IMR-90 (cell line): ENCODE measurements at regions not wholly inside any gene's neighbourhood (a gene's known extent, or its start where the extent isn't known, plus 50 kb on each side); places are given as distances from the start of the nearest gene placed in this dataset.

ENCODE experiments used
- ATAC-seq: fragments of 200-7000 bp; cut with Tn5 transposase; 2 replicates; pipeline ENCODE4 v1.9.1; 2020; ENCODE audit warnings: low read depth, mild to moderate bottlenecking, moderate library complexity
- BruUV-seq: library from RNA; stranded (reverse); fragments of 400-500 nt; replicated peaks from 2 replicates; lab custom pipeline; 2021; lab: Mats Ljungman, UMichigan
- CTCF ChIA-PET: fragments of 300-600 bp; formaldehyde crosslinking; extraction: SDS; loops from one replicate; lab custom pipeline; 2021; ENCODE audit warnings: antibody characterized with exemption; lab: Yijun Ruan, JAX
- POLR2A ChIA-PET: fragments of 300-600 bp; sonication (Branson Sonifier 250); formaldehyde crosslinking; loops from one replicate; lab custom pipeline; 2022; ENCODE audit warnings: antibody characterized with exemption; ENCODE audit not compliant: unreplicated experiment; lab: Charles Lee
- DNase-seq: peaks from one replicate; pipeline ENCODE4 v3.0.0; 2013
- H2AFZ ChIP-seq: replicated peaks from 2 replicates; pipeline ENCODE3; 2013; ENCODE audit warnings: low read length, mild to moderate bottlenecking; ENCODE audit not compliant: poor library complexity
- H2AK5ac ChIP-seq: 2 replicates; pipeline ENCODE4 v1.6.1; 2013; ENCODE audit warnings: low read depth, low read length, inconsistent platforms
- H2AK9ac ChIP-seq: replicated peaks from 2 replicates; pipeline ENCODE3; 2013; ENCODE audit warnings: mild to moderate bottlenecking, low read depth, low read length, moderate library complexity; ENCODE audit not compliant: poor library complexity
- H2BK120ac ChIP-seq: 2 replicates; pipeline ENCODE4 v1.6.1; 2013; ENCODE audit warnings: low read depth, low read length, inconsistent platforms
- H2BK15ac ChIP-seq: 3 replicates; pipeline ENCODE4 v1.6.1; 2013; ENCODE audit warnings: low read depth, low read length, inconsistent platforms
- H2BK20ac ChIP-seq: 2 replicates; pipeline ENCODE4 v1.6.1; 2013; ENCODE audit warnings: low read depth, mild to moderate bottlenecking, inconsistent platforms, low read length, moderate library complexity
- H2BK5ac ChIP-seq: 2 replicates; pipeline ENCODE4 v1.6.1; 2013; ENCODE audit warnings: mild to moderate bottlenecking, low read depth, low read length, inconsistent platforms; ENCODE audit not compliant: poor library complexity, severe bottlenecking
- H3K14ac ChIP-seq: replicated peaks from 2 replicates; pipeline ENCODE4 v1.6.1; 2013; ENCODE audit warnings: low read depth, low read length, inconsistent platforms
- H3K18ac ChIP-seq: 2 replicates; pipeline ENCODE4 v1.6.1; 2013; ENCODE audit warnings: low read depth, low read length, control low read depth
- H3K23ac ChIP-seq: 2 replicates; pipeline ENCODE4 v1.6.1; 2013; ENCODE audit warnings: low read depth, low read length, inconsistent platforms
- H3K27ac ChIP-seq: 2 replicates; pipeline ENCODE4 v1.5.1; 2013; ENCODE audit warnings: mild to moderate bottlenecking, control low read depth, low read length; ENCODE audit not compliant: insufficient read depth
- H3K27me3 ChIP-seq: 2 replicates; pipeline ENCODE4 v1.6.1; 2013; ENCODE audit warnings: low read length; ENCODE audit not compliant: control insufficient read depth, insufficient read depth
- H3K36me3 ChIP-seq: 2 replicates; pipeline ENCODE4 v1.6.1; 2013; ENCODE audit warnings: low read length, mixed read lengths; ENCODE audit not compliant: control insufficient read depth, insufficient read depth
- H3K4ac ChIP-seq: 2 replicates; pipeline ENCODE4 v1.6.1; 2013; ENCODE audit warnings: low read depth, low read length, inconsistent platforms
- H3K4me1 ChIP-seq: 2 replicates; pipeline ENCODE4 v1.6.1; 2013; ENCODE audit warnings: low read length, mixed read lengths; ENCODE audit not compliant: control insufficient read depth, insufficient read depth
- H3K4me2 ChIP-seq: 2 replicates; pipeline ENCODE4 v1.6.1; 2013; ENCODE audit warnings: low read depth, mild to moderate bottlenecking, control low read depth, low read length, moderate library complexity
- H3K4me3 ChIP-seq: 2 replicates; pipeline ENCODE4 v1.5.1; 2013; ENCODE audit warnings: low read depth, mild to moderate bottlenecking, control low read depth, low read length, moderate library complexity; ENCODE audit not compliant: insufficient read depth
- H3K56ac ChIP-seq: 2 replicates; pipeline ENCODE4 v1.6.1; 2013; ENCODE audit warnings: low read length, inconsistent platforms; ENCODE audit not compliant: insufficient read depth; ENCODE audit errors: extremely low read depth
- H3K79me1 ChIP-seq, 2 experiments: 2 replicates each; pipeline ENCODE4 v1.6.1; 2013; ENCODE audit warnings: low read length in 2 of 2, inconsistent platforms in 1 of 2, low read depth in 1 of 2
- H3K9ac ChIP-seq: 2 replicates; pipeline ENCODE4 v1.6.1; 2013; ENCODE audit warnings: low read depth, low read length, control low read depth
- H3K9me1 ChIP-seq: 2 replicates; pipeline ENCODE4 v1.6.1; 2013; ENCODE audit warnings: low read length, inconsistent platforms; ENCODE audit not compliant: insufficient read depth
- H3K9me3 ChIP-seq: 2 replicates; pipeline ENCODE4 v1.6.1; 2013; ENCODE audit warnings: low read length; ENCODE audit not compliant: control insufficient read depth, insufficient read depth
- H4K20me1 ChIP-seq: 2 replicates; pipeline ENCODE4 v1.6.1; 2013; ENCODE audit warnings: low read length, inconsistent platforms; ENCODE audit not compliant: insufficient read depth
- H4K5ac ChIP-seq: 2 replicates; pipeline ENCODE4 v1.6.1; 2013; ENCODE audit warnings: mild to moderate bottlenecking, low read depth, low read length, control low read depth
- H4K8ac ChIP-seq, 2 experiments: 2 replicates each; pipeline ENCODE4 v1.6.1; 2013; ENCODE audit warnings: low read depth in 2 of 2, low read length in 2 of 2, control low read depth in 1 of 2, inconsistent platforms in 1 of 2
- H4K91ac ChIP-seq: 2 replicates; pipeline ENCODE4 v1.6.1; 2013; ENCODE audit warnings: low read depth, low read length, inconsistent platforms; ENCODE audit not compliant: insufficient read depth
- CEBPB ChIP-seq: IDR thresholded peaks from 2 replicates; pipeline ENCODE4 v1.6.1; 2012; ENCODE audit warnings: low read depth, low read length, improper control_type of control experiment
- CHD1 ChIP-seq: IDR thresholded peaks from 2 replicates; pipeline ENCODE4 v1.6.1; 2012; ENCODE audit warnings: low read depth, low read length, improper control_type of control experiment
- SMC3 ChIP-seq: fragments of 150-350 bp; IDR thresholded peaks from 2 replicates; pipeline ENCODE4 v1.6.1; 2016; ENCODE audit warnings: low read depth, mild to moderate bottlenecking, antibody characterized with exemption, low read length, moderate library complexity
- WGBS, 2 experiments: methylation state at CpG; one replicate each; pipeline versions ENCODE4 v1.1.5 to v1.1.7; 2013; ENCODE audit warnings: missing lambda C conversion rate in 2 of 2; ENCODE audit not compliant: insufficient read length in 1 of 2; ENCODE audit errors: extremely low coverage in 2 of 2; 5-methylcytosine and 5-hydroxymethylcytosine counted together
- dilution Hi-C: fragments of 300-500 bp; cut with HindIII; formaldehyde crosslinking; loops from one replicate; pipeline ENCODE4 v1.14.3; 2018; ENCODE audit warnings: low sequenced_read_pairs; ENCODE audit not compliant: unreplicated experiment
- in situ Hi-C: fragments of 300-500 bp; cut with MboI; formaldehyde crosslinking; loops from 3 replicates; pipeline ENCODE4 v1.14.3; 2019; ENCODE audit warnings: low sequenced_read_pairs, inconsistent platforms, mixed read lengths
- intact Hi-C: fragments of 100-400 bp; cut with micrococcal nuclease; formaldehyde crosslinking; loops from 2 replicates; pipeline ENCODE4 v1.10.0; 2022

GRCh38 chr13:44730851-44731250 is 154.7 kb upstream of the TSC22D1 start:
- Histone ChIP-seq H4K20me1 (no peaks in the 10 kb centered on the region), H3K9me1 (no peaks in the 10 kb centered on the region; the same call in 1 of the 2 replicates), H3K9ac (no peak overlapping the region), H3K4me1 (peaks cover 11% of the 10 kb centered on the region), H3K56ac (no peak overlapping the region), H3K4me3 (no peak overlapping the region), H2AFZ (no peak overlapping the region), H3K27me3 (no peaks in the 10 kb centered on the region), H2BK20ac (no peak overlapping the region), H2AK5ac (no peak overlapping the region), H4K8ac (no peak overlapping the region), H3K23ac (no peak overlapping the region), H3K4me2 (no peak overlapping the region), H2AK9ac (no peak overlapping the region), H2BK120ac (no peak overlapping the region), H3K79me1 (no peaks in the 10 kb centered on the region), H2BK15ac (no peak overlapping the region), H3K18ac (no peak overlapping the region), H4K91ac (no peak overlapping the region), H3K14ac (no peak overlapping the region), H3K27ac (no peak overlapping the region), H4K5ac (no peak overlapping the region), H2BK5ac (no peak overlapping the region), H3K4ac (no peak overlapping the region), H3K36me3 (no peaks in the 10 kb centered on the region), H3K9me3 (no peaks in the 10 kb centered on the region)
- no TSS peak for BruUV-seq
- dilution Hi-C loops (no loop called here), intact Hi-C loops (no loop called here), in situ Hi-C loops (no loop called here)
- TF ChIP-seq CHD1 (no peak), CEBPB (no peak), SMC3 (no peak)
- ChIA-PET CTCF (no interaction called here), POLR2A (no interaction called here)
- ATAC-seq, result no peak
- DNase-seq, result no peak
- WGBS, 2 experiments, result no CpG with 5 or more reads among the region's 1 CpG
